IMR-90 (cell line): ENCODE measurements at regions not wholly inside any gene's neighbourhood (a gene's known extent, or its start where the extent isn't known, plus 50 kb on each side); places are given as distances from the start of the nearest gene placed in this dataset.

Source experiments
- ATAC-seq: fragments of 200-7000 bp; cut with Tn5 transposase; 2 replicates; pipeline ENCODE4 v1.9.1; 2020; ENCODE audit warnings: low read depth, mild to moderate bottlenecking, moderate library complexity
- BruUV-seq: library from RNA; stranded (reverse); fragments of 400-500 nt; replicated peaks from 2 replicates; lab custom pipeline; 2021; lab: Mats Ljungman, UMichigan
- CTCF ChIA-PET: fragments of 300-600 bp; formaldehyde crosslinking; extraction: SDS; loops from one replicate; lab custom pipeline; 2021; ENCODE audit warnings: antibody characterized with exemption; lab: Yijun Ruan, JAX
- POLR2A ChIA-PET: fragments of 300-600 bp; sonication (Branson Sonifier 250); formaldehyde crosslinking; loops from one replicate; lab custom pipeline; 2022; ENCODE audit warnings: antibody characterized with exemption; ENCODE audit not compliant: unreplicated experiment; lab: Charles Lee
- DNase-seq: peaks from one replicate; pipeline ENCODE4 v3.0.0; 2013
- H2AFZ ChIP-seq: replicated peaks from 2 replicates; pipeline ENCODE3; 2013; ENCODE audit warnings: low read length, mild to moderate bottlenecking; ENCODE audit not compliant: poor library complexity
- H2AK5ac ChIP-seq: 2 replicates; pipeline ENCODE4 v1.6.1; 2013; ENCODE audit warnings: low read depth, low read length, inconsistent platforms
- H2AK9ac ChIP-seq: replicated peaks from 2 replicates; pipeline ENCODE3; 2013; ENCODE audit warnings: mild to moderate bottlenecking, low read depth, low read length, moderate library complexity; ENCODE audit not compliant: poor library complexity
- H2BK120ac ChIP-seq: 2 replicates; pipeline ENCODE4 v1.6.1; 2013; ENCODE audit warnings: low read depth, low read length, inconsistent platforms
- H2BK15ac ChIP-seq: 3 replicates; pipeline ENCODE4 v1.6.1; 2013; ENCODE audit warnings: low read depth, low read length, inconsistent platforms
- H2BK20ac ChIP-seq: 2 replicates; pipeline ENCODE4 v1.6.1; 2013; ENCODE audit warnings: low read depth, mild to moderate bottlenecking, inconsistent platforms, low read length, moderate library complexity
- H2BK5ac ChIP-seq: 2 replicates; pipeline ENCODE4 v1.6.1; 2013; ENCODE audit warnings: mild to moderate bottlenecking, low read depth, low read length, inconsistent platforms; ENCODE audit not compliant: poor library complexity, severe bottlenecking
- H3K14ac ChIP-seq: replicated peaks from 2 replicates; pipeline ENCODE4 v1.6.1; 2013; ENCODE audit warnings: low read depth, low read length, inconsistent platforms
- H3K18ac ChIP-seq: 2 replicates; pipeline ENCODE4 v1.6.1; 2013; ENCODE audit warnings: low read depth, low read length, control low read depth
- H3K23ac ChIP-seq: 2 replicates; pipeline ENCODE4 v1.6.1; 2013; ENCODE audit warnings: low read depth, low read length, inconsistent platforms
- H3K27ac ChIP-seq: 2 replicates; pipeline ENCODE4 v1.5.1; 2013; ENCODE audit warnings: mild to moderate bottlenecking, control low read depth, low read length; ENCODE audit not compliant: insufficient read depth
- H3K27me3 ChIP-seq: 2 replicates; pipeline ENCODE4 v1.6.1; 2013; ENCODE audit warnings: low read length; ENCODE audit not compliant: control insufficient read depth, insufficient read depth
- H3K36me3 ChIP-seq: 2 replicates; pipeline ENCODE4 v1.6.1; 2013; ENCODE audit warnings: low read length, mixed read lengths; ENCODE audit not compliant: control insufficient read depth, insufficient read depth
- H3K4ac ChIP-seq: 2 replicates; pipeline ENCODE4 v1.6.1; 2013; ENCODE audit warnings: low read depth, low read length, inconsistent platforms
- H3K4me1 ChIP-seq: 2 replicates; pipeline ENCODE4 v1.6.1; 2013; ENCODE audit warnings: low read length, mixed read lengths; ENCODE audit not compliant: control insufficient read depth, insufficient read depth
- H3K4me2 ChIP-seq: 2 replicates; pipeline ENCODE4 v1.6.1; 2013; ENCODE audit warnings: low read depth, mild to moderate bottlenecking, control low read depth, low read length, moderate library complexity
- H3K4me3 ChIP-seq: 2 replicates; pipeline ENCODE4 v1.5.1; 2013; ENCODE audit warnings: low read depth, mild to moderate bottlenecking, control low read depth, low read length, moderate library complexity; ENCODE audit not compliant: insufficient read depth
- H3K56ac ChIP-seq: 2 replicates; pipeline ENCODE4 v1.6.1; 2013; ENCODE audit warnings: low read length, inconsistent platforms; ENCODE audit not compliant: insufficient read depth; ENCODE audit errors: extremely low read depth
- H3K79me1 ChIP-seq, 2 experiments: 2 replicates each; pipeline ENCODE4 v1.6.1; 2013; ENCODE audit warnings: low read length in 2 of 2, inconsistent platforms in 1 of 2, low read depth in 1 of 2
- H3K9ac ChIP-seq: 2 replicates; pipeline ENCODE4 v1.6.1; 2013; ENCODE audit warnings: low read depth, low read length, control low read depth
- H3K9me1 ChIP-seq: 2 replicates; pipeline ENCODE4 v1.6.1; 2013; ENCODE audit warnings: low read length, inconsistent platforms; ENCODE audit not compliant: insufficient read depth
- H3K9me3 ChIP-seq: 2 replicates; pipeline ENCODE4 v1.6.1; 2013; ENCODE audit warnings: low read length; ENCODE audit not compliant: control insufficient read depth, insufficient read depth
- H4K20me1 ChIP-seq: 2 replicates; pipeline ENCODE4 v1.6.1; 2013; ENCODE audit warnings: low read length, inconsistent platforms; ENCODE audit not compliant: insufficient read depth
- H4K5ac ChIP-seq: 2 replicates; pipeline ENCODE4 v1.6.1; 2013; ENCODE audit warnings: mild to moderate bottlenecking, low read depth, low read length, control low read depth
- H4K8ac ChIP-seq, 2 experiments: 2 replicates each; pipeline ENCODE4 v1.6.1; 2013; ENCODE audit warnings: low read depth in 2 of 2, low read length in 2 of 2, control low read depth in 1 of 2, inconsistent platforms in 1 of 2
- H4K91ac ChIP-seq: 2 replicates; pipeline ENCODE4 v1.6.1; 2013; ENCODE audit warnings: low read depth, low read length, inconsistent platforms; ENCODE audit not compliant: insufficient read depth
- CEBPB ChIP-seq: IDR thresholded peaks from 2 replicates; pipeline ENCODE4 v1.6.1; 2012; ENCODE audit warnings: low read depth, low read length, improper control_type of control experiment
- MAFK ChIP-seq: IDR thresholded peaks from 2 replicates; pipeline ENCODE4 v1.6.1; 2012; ENCODE audit warnings: low read depth, low read length, improper control_type of control experiment
- MAZ ChIP-seq: IDR thresholded peaks from 2 replicates; pipeline ENCODE4 v1.6.1; 2012; ENCODE audit warnings: low read depth, mild to moderate bottlenecking, low read length, improper control_type of control experiment, moderate library complexity, borderline replicate concordance
- MXI1 ChIP-seq: IDR thresholded peaks from 2 replicates; pipeline ENCODE4 v1.6.1; 2012; ENCODE audit warnings: low read depth, mild to moderate bottlenecking, low read length, moderate library complexity, borderline replicate concordance
- POLR2A ChIP-seq: IDR thresholded peaks from 2 replicates; pipeline ENCODE4 v1.6.1; 2012; ENCODE audit warnings: mild to moderate bottlenecking, low read depth, low read length
- RAD21 ChIP-seq: IDR thresholded peaks from 2 replicates; pipeline ENCODE4 v1.6.1; 2012; ENCODE audit warnings: low read length, improper control_type of control experiment
- RCOR1 ChIP-seq: IDR thresholded peaks from 2 replicates; pipeline ENCODE4 v1.6.1; 2012; ENCODE audit warnings: mild to moderate bottlenecking, low read length, improper control_type of control experiment; ENCODE audit not compliant: insufficient replicate concordance
- RFX5 ChIP-seq: IDR thresholded peaks from 2 replicates; pipeline ENCODE4 v1.8.0; 2012; ENCODE audit warnings: low read depth, mild to moderate bottlenecking, low read length, moderate library complexity
- USF2 ChIP-seq: fragments of 150-350 bp; IDR thresholded peaks from 2 replicates; pipeline ENCODE4 v1.6.1; 2017; ENCODE audit warnings: mild to moderate bottlenecking, antibody characterized with exemption, low read length, low read depth
- WGBS, 2 experiments: methylation state at CpG; one replicate each; pipeline versions ENCODE4 v1.1.5 to v1.1.7; 2013; ENCODE audit warnings: missing lambda C conversion rate in 2 of 2; ENCODE audit not compliant: insufficient read length in 1 of 2; ENCODE audit errors: extremely low coverage in 2 of 2; 5-methylcytosine and 5-hydroxymethylcytosine counted together
- dilution Hi-C: fragments of 300-500 bp; cut with HindIII; formaldehyde crosslinking; loops from one replicate; pipeline ENCODE4 v1.14.3; 2018; ENCODE audit warnings: low sequenced_read_pairs; ENCODE audit not compliant: unreplicated experiment
- in situ Hi-C: fragments of 300-500 bp; cut with MboI; formaldehyde crosslinking; loops from 3 replicates; pipeline ENCODE4 v1.14.3; 2019; ENCODE audit warnings: low sequenced_read_pairs, inconsistent platforms, mixed read lengths
- intact Hi-C: fragments of 100-400 bp; cut with micrococcal nuclease; formaldehyde crosslinking; loops from 2 replicates; pipeline ENCODE4 v1.10.0; 2022

- H2AK5ac ChIP-seq = no peak overlapping the region
- no peak overlapping the region for H3K56ac ChIP-seq
- H4K20me1 ChIP-seq = no peaks in the 10 kb centered on the region
- no peak overlapping the region for H3K18ac ChIP-seq
- ATAC-seq (no peak), DNase-seq (no peak)
- dilution Hi-C loops = no loop called here
- no peak overlapping the region for H3K9ac ChIP-seq
- no peaks in the 10 kb centered on the region for H3K79me1 ChIP-seq
- BruUV-seq = no TSS peak
- no peak overlapping the region for H3K4ac ChIP-seq
- no peaks in the 10 kb centered on the region for H3K9me1 ChIP-seq
- in situ Hi-C loops = no loop called here
- no peak overlapping the region for H2BK15ac ChIP-seq
- no peaks in the 10 kb centered on the region for H3K27me3 ChIP-seq
- no peak overlapping the region for H2AFZ ChIP-seq
- no peak overlapping the region for H2BK20ac ChIP-seq
- no CpG with 5 or more reads among the region's 3 CpGs for WGBS, 2 experiments
- TF ChIP-seq RCOR1 (no peak), MAFK (no peak), USF2 (no peak), RFX5 (no peak), MXI1 (no peak), CEBPB (no peak), MAZ (no peak), POLR2A (no peak), RAD21 (no peak)
- H3K4me1 ChIP-seq = no peaks in the 10 kb centered on the region
- H3K4me3 ChIP-seq = no peak overlapping the region
- CTCF ChIA-PET = no interaction called here
- no peaks in the 10 kb centered on the region for H3K36me3 ChIP-seq
- H2BK120ac ChIP-seq = no peak overlapping the region
- H3K14ac ChIP-seq = no peak overlapping the region
- H3K27ac ChIP-seq = no peak overlapping the region
- POLR2A ChIA-PET = no interaction called here
- no peak overlapping the region for H3K4me2 ChIP-seq
- no peak overlapping the region for H2BK5ac ChIP-seq
- H3K23ac ChIP-seq = no peak overlapping the region
- H4K5ac ChIP-seq = no peak overlapping the region
- no peak overlapping the region for H4K91ac ChIP-seq
- H3K9me3 ChIP-seq = peaks cover 5% of the 10 kb centered on the region; the same call in 1 of the 2 replicates
- intact Hi-C loops = no loop called here
- H4K8ac ChIP-seq = no peak overlapping the region
- H2AK9ac ChIP-seq = no peak overlapping the region
These were observed 397.3 kb downstream of the SOX11 start for GRCh38 chr2:6089474-6089873.
